NCI-H774 (cell line): ENCODE measurements at regions not wholly inside any gene's neighbourhood (a gene's known extent, or its start where the extent isn't known, plus 50 kb on each side); places are given as distances from the start of the nearest gene placed in this dataset.

Experiments used
- DNase-seq: peaks from one replicate; lab custom pipeline; 2025; lab: John Stamatoyannopoulos, UW

DNA sequence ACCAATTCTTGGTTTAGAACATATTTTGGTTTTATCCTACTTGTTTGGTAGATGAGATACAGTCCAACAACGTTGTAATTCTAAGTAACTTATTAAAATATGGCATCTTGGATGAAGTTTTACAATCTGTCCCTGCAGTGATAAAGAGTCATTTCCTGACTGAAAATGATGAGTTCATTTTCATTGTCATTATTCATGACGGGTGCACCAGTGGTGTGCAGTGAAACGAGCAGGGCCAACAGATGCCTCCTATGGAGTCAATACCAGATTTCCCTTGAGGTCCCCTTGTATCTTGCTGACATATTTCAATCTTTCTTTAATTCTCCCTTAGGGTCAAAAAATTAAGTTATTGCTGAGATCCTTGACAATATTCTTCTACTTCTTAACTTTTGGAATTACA lies 438.5 kb downstream of the LRIG3 start:
- DNase-seq = no peak

DNA sequence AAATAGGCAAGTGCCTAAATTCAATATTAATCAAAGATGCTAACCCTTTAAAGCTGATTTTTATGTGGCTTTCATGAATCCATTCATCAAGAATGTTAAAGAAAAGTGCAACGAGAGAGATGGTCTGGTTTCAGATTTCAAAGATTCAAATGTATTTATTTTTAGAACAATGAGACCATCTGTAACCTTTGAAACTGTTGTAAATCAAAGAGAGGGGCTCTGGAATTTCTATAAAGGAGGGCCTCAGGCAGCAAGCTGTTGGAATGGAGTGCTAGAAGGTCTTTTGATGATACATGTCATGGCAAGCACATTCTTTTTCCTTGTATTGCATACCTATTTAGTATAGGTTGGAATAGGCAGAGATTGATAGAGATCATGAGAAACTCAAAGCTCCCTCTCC lies 433.0 kb downstream of the LRIG3 start:
- no peak for DNase-seq

DNA sequence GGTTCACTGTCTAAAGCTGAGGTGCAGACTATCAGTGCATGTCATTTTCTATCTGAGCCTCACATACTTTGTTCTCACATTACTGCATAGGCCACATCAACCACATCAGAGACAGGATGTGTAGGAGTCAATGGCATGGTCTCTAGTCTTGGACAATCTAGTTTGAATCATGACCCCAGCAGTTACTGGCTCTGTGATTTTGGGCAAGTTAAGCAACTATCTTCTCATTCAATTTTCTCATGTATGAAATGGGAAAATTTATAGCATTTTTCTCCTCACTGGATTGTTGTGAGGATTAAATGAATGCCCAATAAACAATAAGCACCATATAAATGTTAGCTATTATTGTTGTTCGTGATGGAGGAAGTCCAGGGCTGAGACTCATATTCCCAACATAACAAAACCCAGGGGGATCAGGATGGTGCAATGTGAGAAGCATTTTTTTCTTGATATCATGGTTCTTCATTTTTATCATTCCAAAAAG lies 432.6 kb downstream of the LRIG3 start:
- no peak for DNase-seq

DNA sequence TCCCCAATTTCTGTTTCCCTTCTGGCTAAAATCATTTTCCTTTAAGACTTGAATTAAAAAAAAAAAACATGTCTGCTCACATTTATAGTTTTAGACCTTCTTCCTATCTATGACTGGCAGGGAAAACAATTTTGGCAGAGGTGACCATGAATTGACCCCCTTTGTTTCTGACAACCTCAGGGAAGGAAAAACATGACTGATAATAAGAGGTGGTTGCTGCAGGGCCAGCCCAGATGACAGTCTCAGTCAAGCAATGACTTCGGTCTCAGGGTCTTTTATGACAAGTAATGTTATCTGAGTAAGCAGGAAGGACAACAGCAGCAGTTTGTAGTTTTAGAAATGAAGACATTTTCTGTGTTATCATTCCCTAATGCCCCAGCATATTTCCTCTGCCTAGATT lies 430.9 kb downstream of the LRIG3 start:
- DNase-seq = no peak

DNA sequence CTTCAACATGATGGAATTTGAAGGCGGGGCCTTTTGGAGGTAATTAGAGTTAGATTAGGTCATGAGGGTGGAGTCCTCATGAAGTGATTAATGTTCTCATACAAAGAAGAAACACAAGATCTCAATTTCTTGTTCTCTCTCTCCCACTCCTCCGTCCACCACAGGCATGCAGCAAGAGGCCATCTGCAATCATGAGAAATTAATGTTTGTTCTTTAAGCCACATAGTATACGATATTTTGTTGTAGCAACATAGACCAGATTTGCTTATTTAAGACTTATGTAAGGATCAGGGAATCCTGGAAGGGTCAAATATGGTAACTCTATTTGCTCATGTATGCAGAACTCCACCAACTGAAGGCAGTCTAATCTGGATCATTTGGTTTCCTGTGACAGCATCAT lies 429.0 kb downstream of the LRIG3 start:
- no peak for DNase-seq

DNA sequence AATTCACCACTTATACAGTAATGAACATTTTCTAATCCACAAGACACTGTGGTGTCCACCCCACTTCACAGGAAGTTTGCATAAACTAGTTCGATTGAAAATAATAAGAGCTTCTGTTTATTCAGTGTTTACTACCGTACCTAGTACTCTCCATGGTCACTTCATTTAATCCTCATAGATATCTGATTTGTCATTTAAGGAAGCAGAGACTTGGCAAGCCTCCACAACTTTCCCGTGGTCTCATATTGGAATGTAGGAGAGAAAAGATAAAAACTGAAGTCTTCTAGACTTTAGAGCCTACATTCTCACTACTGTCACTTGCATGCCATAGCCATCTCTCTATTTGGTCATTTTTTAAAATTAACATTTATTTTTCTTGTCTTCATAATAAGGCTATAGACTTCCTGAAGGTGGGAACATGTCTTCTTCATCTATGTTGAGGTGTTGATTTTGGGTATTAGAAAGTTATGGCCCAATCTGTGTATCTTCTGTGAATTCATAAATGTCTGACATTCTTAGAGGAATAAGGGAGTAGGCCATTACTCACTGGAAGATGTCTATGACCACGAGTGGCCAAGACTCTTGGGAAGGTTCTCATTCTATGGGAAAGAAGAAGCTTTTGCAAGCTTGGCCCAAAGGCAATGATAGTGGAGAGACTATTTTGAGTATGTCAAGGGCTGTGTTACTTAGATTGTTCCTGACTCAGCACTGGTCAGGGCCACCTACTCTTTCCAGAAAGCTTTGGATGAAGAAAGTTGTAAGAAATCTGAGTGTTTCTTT lies 423.7 kb downstream of the LRIG3 start:
- DNase-seq = no peak

DNA sequence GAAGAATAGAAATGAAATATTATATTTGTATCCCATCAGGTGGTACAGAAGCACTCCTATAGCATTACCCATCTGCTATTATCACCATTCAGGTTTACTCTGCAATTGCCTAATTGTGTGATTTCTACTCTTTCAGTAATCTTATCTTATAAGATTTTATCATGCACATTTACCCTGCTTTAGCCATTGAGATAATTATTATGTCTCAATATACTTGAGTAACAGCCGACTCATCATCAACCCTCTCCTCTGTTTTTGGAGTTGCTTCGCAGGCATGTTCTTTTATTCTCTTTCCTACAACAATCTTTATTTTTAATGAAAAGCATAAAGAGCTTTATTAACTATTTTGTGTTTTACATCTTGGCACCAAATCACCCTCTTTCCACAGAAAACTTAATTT lies 419.9 kb downstream of the LRIG3 start:
- no peak for DNase-seq

DNA sequence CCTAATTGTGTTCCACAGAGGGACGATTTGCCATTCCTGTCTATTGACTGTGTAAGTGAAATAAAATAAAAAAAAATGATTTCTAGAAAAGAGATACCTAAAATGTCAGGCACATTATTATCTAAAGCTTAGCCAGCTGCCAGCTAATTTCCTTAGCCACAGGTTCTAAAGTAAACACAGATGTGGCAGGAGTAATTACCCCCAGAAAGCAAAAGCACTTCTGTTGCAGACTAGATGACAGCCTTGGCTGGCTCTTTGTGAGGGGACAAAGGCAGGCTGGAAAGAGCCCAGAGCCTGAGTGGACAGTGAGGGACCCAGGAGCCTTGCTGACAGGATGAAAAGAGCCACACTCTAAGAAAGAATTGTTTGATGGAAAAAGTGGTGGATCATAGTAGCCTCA lies 418.1 kb downstream of the LRIG3 start:
- peak; percentile 97 for DNase-seq

DNA sequence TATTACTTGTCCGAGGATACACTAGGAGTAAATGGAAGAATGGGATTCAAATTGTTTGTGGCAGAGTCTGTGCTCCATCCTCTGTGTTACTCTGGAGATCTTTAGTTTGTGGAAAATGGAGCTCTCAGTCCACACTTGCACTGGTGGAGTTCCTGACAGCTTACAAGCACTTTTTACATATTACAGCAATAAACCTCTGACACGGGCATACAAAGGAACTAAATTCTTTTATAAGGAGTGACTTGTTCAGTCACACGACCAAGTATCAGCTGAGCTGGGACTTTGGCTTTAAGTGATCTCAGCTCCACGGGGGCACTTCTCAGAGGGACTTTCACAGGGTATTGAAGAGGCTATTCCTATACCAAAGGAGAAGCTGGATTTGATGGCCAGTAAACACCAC lies 417.5 kb downstream of the LRIG3 start:
- DNase-seq = no peak

DNA sequence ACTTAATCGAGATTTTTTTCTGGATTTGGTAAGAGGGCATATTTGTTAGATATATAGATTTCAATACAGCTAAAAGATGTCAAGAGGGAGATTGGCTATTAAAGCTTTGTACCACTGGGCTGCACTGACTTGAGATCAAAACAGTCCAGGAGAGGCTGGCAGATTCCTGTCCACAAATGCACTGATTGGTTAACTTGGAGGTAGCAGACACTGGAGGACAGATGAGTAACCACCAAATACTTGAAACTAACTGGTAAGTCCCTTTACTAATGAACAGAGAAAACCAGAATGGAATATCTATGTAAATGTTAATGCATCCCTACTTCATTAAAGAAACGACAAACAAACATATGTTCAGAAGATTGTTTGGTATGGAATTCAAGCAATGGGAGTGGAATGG lies 416.6 kb downstream of the LRIG3 start:
- DNase-seq = peak; percentile 56

DNA sequence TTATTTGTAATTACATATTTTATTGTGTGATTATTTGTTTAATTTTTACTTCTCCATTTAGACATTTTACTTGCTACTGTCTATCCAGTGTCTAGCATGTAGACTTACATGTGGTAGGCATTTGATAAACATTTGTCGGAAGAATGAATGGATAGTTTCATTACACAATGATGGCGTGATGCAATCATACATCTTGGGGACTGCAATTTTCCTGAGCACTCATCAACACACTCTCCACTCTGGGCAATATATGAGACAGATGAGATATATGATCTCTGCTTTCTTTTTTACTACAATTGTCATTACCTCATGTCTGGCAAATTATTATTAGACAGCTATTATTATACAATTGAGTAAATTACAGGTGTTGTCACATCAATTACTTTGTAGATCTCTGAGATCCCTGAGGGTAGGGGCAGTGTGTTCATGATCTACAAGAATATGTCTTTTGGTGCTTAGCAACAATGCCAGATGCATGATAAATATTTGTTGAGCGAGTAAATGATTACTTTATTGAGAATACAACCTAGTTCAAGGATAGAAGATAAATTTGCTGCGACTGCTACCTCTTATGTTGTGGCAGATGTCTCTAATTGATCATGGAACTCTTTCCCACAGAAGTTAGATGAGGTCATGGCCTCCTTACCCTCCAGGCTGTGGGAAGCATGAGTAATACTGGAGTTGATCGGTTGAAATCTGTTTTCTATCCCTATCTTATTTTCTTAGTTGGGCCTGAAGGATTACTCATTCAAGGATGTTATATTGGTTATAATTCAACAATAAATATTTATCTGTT lies 416.0 kb downstream of the LRIG3 start:
- DNase-seq = peak; percentile 96

DNA sequence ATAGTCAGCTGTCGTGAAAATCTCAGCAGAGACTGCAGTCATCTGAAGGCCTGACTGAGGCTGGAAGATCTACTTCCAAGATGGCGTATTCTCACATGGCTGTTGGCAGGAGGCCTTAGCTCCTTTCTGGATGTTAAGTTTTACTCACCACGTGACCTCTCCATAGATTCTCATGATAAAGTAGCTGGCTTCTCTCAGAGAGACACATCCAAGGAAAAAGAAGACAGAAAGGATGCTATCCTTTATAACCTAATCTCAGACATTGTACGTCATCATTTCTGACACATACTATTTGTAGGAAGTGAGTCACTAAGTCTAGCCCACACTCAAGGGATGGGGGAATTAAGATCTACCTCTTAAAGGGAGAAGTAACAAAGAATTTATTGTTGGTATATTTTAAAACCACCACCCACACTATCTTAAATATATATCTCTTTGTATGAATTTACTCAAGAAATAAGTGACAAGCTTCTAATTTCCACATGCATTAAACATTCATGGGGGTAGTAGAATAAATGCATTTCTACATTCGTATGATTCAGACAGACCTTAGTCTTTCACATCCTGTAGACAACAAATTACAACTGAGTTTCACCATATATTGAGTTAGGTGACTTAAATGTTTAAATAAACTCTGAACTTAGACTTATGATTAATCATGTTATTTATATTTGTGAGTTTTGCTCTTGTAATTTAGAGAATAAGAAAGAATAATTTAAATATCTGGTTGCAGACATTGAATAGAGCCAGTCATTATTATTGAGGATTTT lies 411.0 kb downstream of the LRIG3 start:
- DNase-seq = no peak

DNA sequence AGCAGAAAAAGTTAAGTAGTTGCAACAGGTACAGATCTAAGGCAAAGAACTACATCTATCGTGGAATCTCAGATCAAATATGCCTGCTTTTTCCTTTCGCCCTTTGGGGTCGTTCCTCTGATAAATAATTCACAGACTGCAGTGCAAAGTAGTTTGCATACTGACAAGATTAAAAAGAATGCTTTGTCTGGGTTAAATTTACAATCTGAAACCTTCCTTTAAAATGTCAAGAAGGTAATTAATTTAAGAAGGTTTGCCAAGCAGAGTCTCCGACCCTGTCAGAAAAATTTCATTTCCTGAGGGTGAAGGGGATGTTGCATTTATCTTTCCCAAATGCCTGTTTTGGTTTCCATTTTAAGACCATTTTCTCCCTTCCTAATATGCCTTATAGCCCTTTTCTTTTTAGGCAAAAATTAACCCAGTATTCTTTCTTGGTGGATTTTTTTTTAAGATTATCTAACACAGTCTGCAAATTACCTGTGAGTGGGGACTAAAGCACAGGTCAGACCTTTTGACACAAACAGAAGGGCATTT lies 406.9 kb downstream of the LRIG3 start:
- DNase-seq = no peak

DNA sequence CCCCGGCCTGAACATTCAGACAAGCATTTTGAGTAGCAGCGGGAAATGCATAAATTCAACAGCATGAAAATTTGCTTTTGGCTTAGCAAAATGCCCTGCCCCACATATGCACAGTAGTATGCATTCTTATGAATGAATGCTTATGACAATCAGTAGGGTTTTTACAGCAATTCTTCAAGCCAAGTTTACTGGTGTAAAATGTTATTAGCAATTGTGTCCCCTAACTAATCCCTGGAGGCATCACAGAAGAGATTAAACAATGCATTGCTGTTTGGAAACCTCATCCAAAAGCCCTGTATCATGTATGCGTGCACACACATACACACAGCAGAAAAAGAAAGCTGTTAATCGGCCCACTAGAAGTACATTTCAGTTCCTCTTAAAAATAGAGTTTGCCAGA lies 406.5 kb downstream of the LRIG3 start:
- no peak for DNase-seq

DNA sequence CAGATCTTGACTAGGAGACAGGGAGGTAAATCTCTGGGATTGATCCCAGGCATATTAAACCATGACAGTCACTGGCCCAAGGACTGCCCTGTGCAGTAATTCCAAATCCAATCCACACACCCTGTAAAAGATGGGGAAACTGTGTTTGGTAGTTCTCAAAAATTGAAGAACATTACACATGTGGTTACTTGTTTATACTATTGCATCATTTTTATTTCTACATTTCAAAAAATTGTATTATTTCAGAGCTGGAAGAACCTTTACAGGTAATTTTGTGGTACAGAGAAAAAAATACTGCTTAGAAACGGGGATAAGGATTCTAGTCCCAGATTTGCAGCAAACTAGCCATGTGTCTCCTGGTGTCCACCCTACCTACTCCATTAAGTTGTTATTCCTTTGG lies 400.5 kb downstream of the LRIG3 start:
- DNase-seq = no peak

DNA sequence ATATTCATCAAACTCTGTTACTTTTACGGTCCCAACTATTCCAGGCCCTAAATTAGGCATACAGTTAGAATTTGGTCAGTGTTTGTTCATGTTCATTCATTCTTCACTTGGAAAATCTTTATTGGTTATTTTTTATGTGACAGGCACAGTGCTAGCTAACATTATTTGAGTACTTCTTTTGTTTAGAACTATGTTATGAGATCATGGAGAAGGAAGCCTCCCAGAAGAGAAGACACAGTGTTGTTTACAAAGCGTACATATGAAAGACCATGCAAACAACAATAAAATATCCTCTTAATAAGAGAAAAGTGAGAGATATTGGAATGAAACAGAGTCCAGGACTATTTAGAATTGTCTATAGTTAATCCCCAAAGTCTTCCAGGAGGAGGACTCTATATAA lies 399.2 kb downstream of the LRIG3 start:
- no peak for DNase-seq

DNA sequence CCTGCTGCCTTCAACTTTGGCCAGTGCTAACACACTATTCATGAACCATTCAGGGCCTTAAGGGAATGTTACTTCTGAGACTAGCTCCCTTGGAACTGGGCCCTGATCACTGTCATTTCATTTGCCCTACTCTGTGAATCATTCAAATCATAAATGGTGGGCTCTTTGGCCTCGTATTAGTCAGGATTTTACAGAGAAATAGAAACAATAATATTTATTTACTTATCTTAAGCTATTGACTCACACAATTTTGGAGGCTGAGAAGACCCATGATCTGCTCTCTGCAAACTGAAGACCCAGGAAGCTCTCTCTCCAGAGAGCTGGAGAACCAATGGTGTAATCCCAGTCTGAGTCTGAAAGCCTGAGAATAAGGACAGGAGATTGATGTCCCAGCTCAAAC lies 398.5 kb downstream of the LRIG3 start:
- no peak for DNase-seq

DNA sequence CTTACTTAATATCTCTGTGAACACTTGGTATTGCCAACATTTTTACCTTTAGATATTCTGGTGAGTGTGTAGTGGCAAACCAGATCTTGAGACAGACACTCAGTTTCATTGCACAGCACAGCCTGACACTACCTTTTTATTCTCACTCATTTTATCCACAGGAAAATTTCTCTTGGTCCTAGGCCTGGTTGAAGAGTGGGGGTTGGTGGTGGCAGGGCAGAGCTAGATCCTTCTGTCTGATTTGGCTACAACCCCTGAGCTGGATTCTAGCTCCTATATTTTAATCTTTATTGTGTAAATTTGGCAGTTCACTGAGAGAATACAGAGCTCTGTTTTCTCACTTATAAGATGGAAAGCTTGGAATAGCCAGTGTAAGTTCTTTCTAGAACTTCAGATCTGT lies 396.9 kb downstream of the LRIG3 start:
- DNase-seq = no peak

DNA sequence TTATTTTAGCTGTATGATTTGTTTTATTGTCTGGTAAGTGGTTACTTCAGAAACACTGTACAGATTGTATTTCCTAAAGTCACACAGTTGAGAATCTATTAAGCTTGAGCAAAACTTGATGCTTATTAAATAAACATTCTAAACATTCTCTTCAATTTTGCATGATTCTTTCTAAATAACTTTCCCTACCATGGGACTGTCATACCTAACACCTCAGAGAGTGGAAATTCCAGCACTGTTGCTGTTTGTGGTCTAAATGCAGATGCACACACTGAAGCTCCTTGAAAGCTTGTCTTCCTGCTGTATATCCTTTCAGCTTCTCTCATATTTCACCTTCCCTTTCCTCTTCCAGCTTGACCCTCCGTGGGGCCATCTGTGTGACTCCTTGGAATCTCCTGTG lies 392.0 kb downstream of the LRIG3 start:
- no peak for DNase-seq

DNA sequence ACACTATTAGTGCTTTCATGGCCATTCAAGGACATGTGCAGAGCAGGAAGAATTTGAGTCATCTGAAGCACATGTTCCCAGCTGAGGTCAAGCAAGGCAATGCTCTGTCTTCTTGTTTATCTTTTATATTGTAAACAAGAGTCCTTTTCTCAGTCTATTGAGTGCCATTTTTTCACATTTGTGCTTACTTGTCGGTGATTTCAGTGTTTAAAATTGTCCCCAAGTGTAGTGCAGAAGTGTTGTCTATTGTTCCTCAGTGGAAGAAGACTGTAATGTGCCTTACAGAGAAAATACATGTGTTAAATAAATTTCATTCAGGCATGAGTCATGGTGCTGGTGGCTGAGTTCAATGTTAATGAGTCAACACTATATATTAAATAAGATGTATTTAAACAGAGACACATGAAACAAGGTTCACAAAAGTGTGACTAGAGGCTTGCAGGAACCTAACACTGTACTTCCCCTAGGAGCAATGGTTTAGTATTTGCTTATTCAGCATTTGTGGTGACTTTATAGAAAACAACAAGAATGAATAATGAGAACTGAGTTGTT lies 391.1 kb downstream of the LRIG3 start:
- peak; percentile 67 for DNase-seq

DNA sequence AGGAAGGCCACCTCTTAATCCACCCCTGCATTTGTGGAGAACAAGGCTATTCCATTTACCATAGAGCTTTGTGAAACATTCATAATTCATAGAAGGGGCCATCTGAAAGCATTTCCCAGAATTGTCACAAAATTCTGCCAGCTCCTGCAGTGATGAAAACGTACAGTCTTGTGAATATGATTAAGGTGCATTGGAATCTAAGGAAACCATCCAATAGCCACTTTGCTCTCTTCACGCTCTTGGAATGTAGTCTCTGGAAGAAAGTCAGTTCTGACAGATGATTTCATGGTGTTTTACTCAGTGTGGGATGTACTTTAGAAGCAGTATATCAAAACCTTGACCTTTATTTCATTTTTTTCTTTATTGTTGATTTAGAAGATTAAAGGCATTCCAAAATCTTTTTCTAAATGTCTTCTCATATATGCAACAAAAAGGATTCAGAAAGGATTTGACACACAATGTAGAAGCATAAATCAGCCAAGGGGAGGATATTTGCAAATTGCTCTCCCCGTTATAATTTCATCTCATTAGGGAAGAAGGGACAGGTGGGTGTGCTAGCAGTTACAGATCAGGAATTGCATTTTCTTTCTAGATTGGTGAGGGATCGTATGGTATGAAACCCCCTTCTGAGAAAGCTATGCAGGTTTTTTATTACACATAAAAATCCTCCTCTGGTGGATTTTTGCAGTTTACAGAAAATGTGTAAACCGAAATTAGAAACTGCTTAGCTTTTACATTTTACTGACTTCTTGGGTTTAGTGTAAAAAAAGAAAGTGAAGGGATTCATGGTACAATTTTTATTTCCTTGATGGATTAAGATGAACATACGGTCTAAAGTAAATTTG lies 390.2 kb downstream of the LRIG3 start:
- no peak for DNase-seq
